Loucy (cell line): ENCODE measurements at regions not wholly inside any gene's neighbourhood (a gene's known extent, or its start where the extent isn't known, plus 50 kb on each side); places are given as distances from the start of the nearest gene placed in this dataset.

Experiments used
- EZH2phosphoT487 ChIP-seq: fragments of 200-600 bp; IDR thresholded peaks from 2 replicates; pipeline ENCODE4 v1.6.1; 2018; ENCODE audit warnings: antibody characterized with exemption, mild to moderate bottlenecking, moderate library complexity, borderline replicate concordance
- TF ChIP-seq, protein P1 (sequence below): fragments of 200-600 bp; sonication (generic); conservative IDR thresholded peaks from 2 replicates; pipeline ENCODE4 v1.5.1; 2014; ENCODE audit warnings: mild to moderate bottlenecking, antibody characterized with exemption, low read length

- TF ChIP-seq, protein P1, sequence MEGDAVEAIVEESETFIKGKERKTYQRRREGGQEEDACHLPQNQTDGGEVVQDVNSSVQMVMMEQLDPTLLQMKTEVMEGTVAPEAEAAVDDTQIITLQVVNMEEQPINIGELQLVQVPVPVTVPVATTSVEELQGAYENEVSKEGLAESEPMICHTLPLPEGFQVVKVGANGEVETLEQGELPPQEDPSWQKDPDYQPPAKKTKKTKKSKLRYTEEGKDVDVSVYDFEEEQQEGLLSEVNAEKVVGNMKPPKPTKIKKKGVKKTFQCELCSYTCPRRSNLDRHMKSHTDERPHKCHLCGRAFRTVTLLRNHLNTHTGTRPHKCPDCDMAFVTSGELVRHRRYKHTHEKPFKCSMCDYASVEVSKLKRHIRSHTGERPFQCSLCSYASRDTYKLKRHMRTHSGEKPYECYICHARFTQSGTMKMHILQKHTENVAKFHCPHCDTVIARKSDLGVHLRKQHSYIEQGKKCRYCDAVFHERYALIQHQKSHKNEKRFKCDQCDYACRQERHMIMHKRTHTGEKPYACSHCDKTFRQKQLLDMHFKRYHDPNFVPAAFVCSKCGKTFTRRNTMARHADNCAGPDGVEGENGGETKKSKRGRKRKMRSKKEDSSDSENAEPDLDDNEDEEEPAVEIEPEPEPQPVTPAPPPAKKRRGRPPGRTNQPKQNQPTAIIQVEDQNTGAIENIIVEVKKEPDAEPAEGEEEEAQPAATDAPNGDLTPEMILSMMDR, result no peak
- no peak for TF ChIP-seq EZH2phosphoT487
Measured at GRCh38 chr3:25110642-25111041, 317.4 kb upstream of the RARB start.
